Suprapubic skin (tissue), 4 donors: ENCODE measurements at regions not wholly inside any gene's neighbourhood (a gene's known extent, or its start where the extent isn't known, plus 50 kb on each side); places are given as distances from the start of the nearest gene placed in this dataset.

ENCODE experiments used
- DNase-seq, 2 donors: peaks; one replicate each; pipeline ENCODE4 v3.0.0-alpha.2; 2019; ENCODE audit warnings: low spot score in 2 of 2
- H3K27ac ChIP-seq: fragments of 200-600 bp; sonication (generic); one replicate; pipeline ENCODE4 v1.5.1; 2019
- H3K27me3 ChIP-seq: fragments of 200-600 bp; sonication (generic); one replicate; pipeline ENCODE4 v1.5.1; 2019
- H3K36me3 ChIP-seq: fragments of 200-600 bp; sonication (generic); one replicate; pipeline ENCODE4 v1.5.1; 2019
- H3K4me1 ChIP-seq: fragments of 200-600 bp; sonication (generic); one replicate; pipeline ENCODE4 v1.5.1; 2019
- H3K4me3 ChIP-seq: fragments of 200-600 bp; sonication (generic); one replicate; pipeline ENCODE4 v1.5.1; 2019; ENCODE audit warnings: mild to moderate bottlenecking
- H3K9me3 ChIP-seq: fragments of 200-600 bp; sonication (generic); one replicate; pipeline ENCODE4 v1.5.1; 2019
- CTCF ChIP-seq, 2 donors: fragments of 200-600 bp in 1 of 2; fragments of 450-650 bp in 1 of 2; sonication (generic) in 1 of 2; IDR thresholded peaks; one replicate each; pipeline ENCODE4 v1.5.1; 2016 to 2019; ENCODE audit warnings: antibody characterized with exemption in 2 of 2, mild to moderate bottlenecking in 1 of 2, moderate library complexity in 1 of 2
- EP300 ChIP-seq: sonication (generic); formaldehyde crosslinking; IDR thresholded peaks from one replicate; pipeline ENCODE4 v1.6.1; 2017; ENCODE audit warnings: antibody characterized with exemption
- POLR2A ChIP-seq, 2 donors: fragments of 450-650 bp; IDR thresholded peaks; one replicate each; pipeline ENCODE4 v1.6.1; 2017; ENCODE audit warnings: antibody characterized with exemption in 2 of 2, mild to moderate bottlenecking in 2 of 2, moderate library complexity in 2 of 2
- POLR2AphosphoS5 ChIP-seq, 3 donors: sonication (generic); formaldehyde crosslinking; IDR thresholded peaks; one replicate each; pipeline ENCODE4 v1.6.1; 2017; ENCODE audit warnings: antibody characterized with exemption in 3 of 3
- WGBS: methylation state at CpG from one replicate; pipeline ENCODE4 v1.1.5; 2018; 5-methylcytosine and 5-hydroxymethylcytosine counted together

- Histone ChIP-seq H3K4me1 (peaks cover 6% of the 10 kb centered on the region), H3K4me3 (no peak overlapping the region), H3K27me3 (no peaks in the 10 kb centered on the region), H3K36me3 (no peaks in the 10 kb centered on the region), H3K27ac (no peak overlapping the region), H3K9me3 (no peaks in the 10 kb centered on the region)
- peak in 1 of 2 donors; percentile 38 for DNase-seq
- 89% methylated on average over 6 of the region's 7 CpGs for WGBS
- TF ChIP-seq POLR2AphosphoS5 (IDR thresholded peaks at IDR 0.05), result no peak
- no peak for TF ChIP-seq EP300
- no peak for TF ChIP-seq CTCF (IDR thresholded peaks at IDR 0.05)
- TF ChIP-seq POLR2A (IDR thresholded peaks at IDR 0.05), result no peak
Observed at GRCh38 chr10:128632694-128633093, 506.5 kb upstream of the MKI67 start.

DNA sequence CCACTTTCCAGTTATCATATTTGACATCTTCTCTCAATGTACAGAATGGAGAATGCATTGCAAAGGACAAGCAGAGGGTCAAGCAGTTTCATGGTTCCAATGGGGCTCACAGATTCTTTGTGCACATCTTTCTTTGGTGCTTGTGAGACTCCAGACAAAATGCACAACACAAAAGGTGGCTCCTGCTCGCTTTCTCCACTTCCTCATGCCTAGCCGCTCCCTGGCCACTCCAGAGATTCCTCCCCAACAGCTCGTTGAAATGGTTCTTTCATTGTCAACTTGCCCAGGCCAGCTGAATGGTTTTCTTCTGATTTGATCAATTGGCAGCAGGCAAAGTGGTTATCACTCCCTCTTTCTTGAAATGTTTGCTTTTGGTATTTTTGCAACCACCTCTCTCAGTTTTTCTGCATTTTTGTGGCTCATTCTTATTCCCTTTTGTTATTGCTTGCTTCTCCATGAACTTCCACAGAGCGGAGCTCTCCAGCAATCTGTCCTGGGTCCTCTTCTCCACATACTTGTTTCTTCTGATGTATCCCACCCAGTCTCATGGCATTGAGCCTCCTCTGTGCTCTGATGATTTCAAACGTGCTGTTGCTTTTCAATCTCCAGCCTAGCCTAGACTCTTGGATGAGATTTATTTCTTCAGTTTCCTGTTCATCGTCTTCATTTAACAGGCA, 507.8 kb upstream of the MKI67 start:
- no peak overlapping the region for H3K27ac ChIP-seq
- no peaks in the 10 kb centered on the region for H3K27me3 ChIP-seq
- DNase-seq, result peak in 1 of 2 donors; percentile 47
- TF ChIP-seq EP300 (no peak), CTCF (IDR thresholded peaks at IDR 0.05) (no peak), POLR2A (IDR thresholded peaks at IDR 0.05) (no peak), POLR2AphosphoS5 (IDR thresholded peaks at IDR 0.05) (no peak)
- no peak overlapping the region for H3K4me3 ChIP-seq
- 47% methylated on average over 6 of the region's 6 CpGs for WGBS
- H3K36me3 ChIP-seq, result no peaks in the 10 kb centered on the region
- H3K9me3 ChIP-seq, result peaks cover 4% of the 10 kb centered on the region
- H3K4me1 ChIP-seq, result peaks cover 6% of the 10 kb centered on the region

DNA sequence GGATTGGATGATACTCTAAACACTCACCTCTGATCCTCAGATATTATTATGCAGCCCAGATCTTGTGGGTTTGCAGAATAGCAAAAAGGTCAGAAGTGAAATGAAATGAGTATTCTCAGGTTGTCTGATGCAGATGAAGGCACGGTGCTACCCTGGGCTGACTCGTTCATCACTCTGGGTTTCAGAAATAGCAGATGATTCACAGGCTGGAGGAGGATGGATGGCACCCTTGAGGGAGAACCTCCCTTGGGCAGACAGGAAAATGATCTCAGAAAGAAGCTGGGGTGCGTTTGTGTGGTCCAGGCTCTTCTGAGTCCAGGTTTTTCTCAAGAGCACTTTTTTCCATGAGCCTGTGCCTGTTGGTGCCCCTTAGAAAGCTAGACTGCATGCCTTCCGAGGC, 515.8 kb upstream of the MKI67 start:
- Histone ChIP-seq H3K27ac (no peak overlapping the region), H3K27me3 (no peaks in the 10 kb centered on the region), H3K36me3 (no peaks in the 10 kb centered on the region), H3K9me3 (peaks cover 5% of the 10 kb centered on the region), H3K4me1 (no peaks in the 10 kb centered on the region), H3K4me3 (no peak overlapping the region)
- TF ChIP-seq POLR2AphosphoS5 (IDR thresholded peaks at IDR 0.05), result no peak
- TF ChIP-seq EP300, result no peak
- no peak for TF ChIP-seq POLR2A (IDR thresholded peaks at IDR 0.05)
- no peak for TF ChIP-seq CTCF (IDR thresholded peaks at IDR 0.05)
- DNase-seq, result no peak
- WGBS, result 59% methylated on average over 4 of the region's 4 CpGs

DNA sequence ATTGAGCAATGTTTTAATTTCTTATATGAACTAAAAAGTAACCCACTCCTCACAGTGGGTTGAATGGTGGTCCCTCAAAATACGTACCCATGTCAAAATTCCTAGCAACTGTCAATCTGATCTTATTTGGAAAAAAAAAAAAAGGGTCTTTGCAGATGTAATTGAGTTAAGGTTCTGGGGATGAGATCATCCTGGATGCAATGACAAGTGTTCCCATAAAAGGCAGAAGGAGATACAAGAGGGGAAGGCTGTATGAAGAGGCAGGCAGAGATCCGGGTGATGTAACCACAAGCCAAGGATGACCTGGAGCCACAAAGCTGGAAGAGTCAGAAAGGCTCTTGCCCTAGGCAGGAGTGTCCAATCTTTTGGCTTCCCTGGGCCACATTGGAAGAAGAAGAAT, 516.3 kb upstream of the MKI67 start:
- no peak for DNase-seq
- H3K27me3 ChIP-seq, result no peaks in the 10 kb centered on the region
- H3K4me1 ChIP-seq, result no peaks in the 10 kb centered on the region
- TF ChIP-seq EP300, result no peak
- TF ChIP-seq POLR2AphosphoS5 (IDR thresholded peaks at IDR 0.05), result no peak
- TF ChIP-seq POLR2A (IDR thresholded peaks at IDR 0.05), result no peak
- no peak for TF ChIP-seq CTCF (IDR thresholded peaks at IDR 0.05)
- no peak overlapping the region for H3K27ac ChIP-seq
- 76% methylated on average over 2 of the region's 2 CpGs for WGBS
- H3K4me3 ChIP-seq, result no peak overlapping the region
- H3K9me3 ChIP-seq, result peaks cover 5% of the 10 kb centered on the region
- no peaks in the 10 kb centered on the region for H3K36me3 ChIP-seq

GRCh38 chr10:128643658-128644057, 517.4 kb upstream of the MKI67 start:
- no peak for DNase-seq
- TF ChIP-seq EP300, result no peak
- no peak for TF ChIP-seq POLR2A (IDR thresholded peaks at IDR 0.05)
- no peak for TF ChIP-seq POLR2AphosphoS5 (IDR thresholded peaks at IDR 0.05)
- no peak for TF ChIP-seq CTCF (IDR thresholded peaks at IDR 0.05)
- 70% methylated on average over 1 of the region's 1 CpG for WGBS
- H3K36me3 ChIP-seq, result no peaks in the 10 kb centered on the region
- H3K27me3 ChIP-seq, result no peaks in the 10 kb centered on the region
- no peak overlapping the region for H3K4me3 ChIP-seq
- peaks cover 4% of the 10 kb centered on the region for H3K9me3 ChIP-seq
- no peak overlapping the region for H3K27ac ChIP-seq
- no peaks in the 10 kb centered on the region for H3K4me1 ChIP-seq
